DND-41 (cell line): ENCODE measurements at regions not wholly inside any gene's neighbourhood (a gene's known extent, or its start where the extent isn't known, plus 50 kb on each side); places are given as distances from the start of the nearest gene placed in this dataset.

Experiments used
- ATAC-seq: fragments of 200-7000 bp; cut with Tn5 transposase; 3 replicates; pipeline ENCODE4 v1.9.1; 2021; ENCODE audit warnings: low read depth; ENCODE audit not compliant: insufficient read depth
- DNase-seq: peaks from one replicate; pipeline ENCODE4 v3.0.0-alpha.2; 2020
- H2AFZ ChIP-seq: 2 replicates; pipeline ENCODE4 v1.6.0; 2012; ENCODE audit warnings: low read depth, low read length
- H3K27ac ChIP-seq: 2 replicates; pipeline ENCODE4 v1.5.1; 2012; ENCODE audit warnings: low read length, inconsistent platforms
- H3K27me3 ChIP-seq: fragments of 200-600 bp; sonication (generic); 2 replicates; pipeline ENCODE4 v1.6.0; 2012; ENCODE audit warnings: low read length, mild to moderate bottlenecking, inconsistent platforms; ENCODE audit not compliant: insufficient read depth, poor library complexity
- H3K36me3 ChIP-seq: 2 replicates; pipeline ENCODE4 v1.5.1; 2012; ENCODE audit warnings: low read length, inconsistent platforms; ENCODE audit not compliant: insufficient read depth
- H3K4me1 ChIP-seq: 2 replicates; pipeline ENCODE4 v1.5.1; 2012; ENCODE audit warnings: mild to moderate bottlenecking, low read length; ENCODE audit not compliant: insufficient read depth
- H3K4me2 ChIP-seq: 2 replicates; pipeline ENCODE4 v1.6.0; 2012; ENCODE audit warnings: mild to moderate bottlenecking, moderate library complexity, low read length, inconsistent platforms; ENCODE audit not compliant: insufficient read depth
- H3K4me3 ChIP-seq, 2 experiments: fragments of 200-600 bp in 1 of 2; shearing (Covaris generic) in 1 of 2; 2 replicates each; pipeline ENCODE4 v1.5.1; 2012 to 2016; ENCODE audit warnings: inconsistent platforms in 2 of 2, low read length in 2 of 2, mild to moderate bottlenecking in 2 of 2, low read depth in 1 of 2, moderate library complexity in 1 of 2
- H3K79me2 ChIP-seq: 2 replicates; pipeline ENCODE4 v1.6.0; 2012; ENCODE audit warnings: low read length, inconsistent platforms; ENCODE audit not compliant: insufficient read depth
- H3K9ac ChIP-seq: 2 replicates; pipeline ENCODE4 v1.6.0; 2012; ENCODE audit warnings: low read depth, mild to moderate bottlenecking, inconsistent platforms, low read length, moderate library complexity
- H3K9me3 ChIP-seq: 2 replicates; pipeline ENCODE4 v1.5.1; 2012; ENCODE audit warnings: low read length, moderate library complexity, mild to moderate bottlenecking, inconsistent platforms; ENCODE audit not compliant: insufficient read depth, severe bottlenecking
- H4K20me1 ChIP-seq: 2 replicates; pipeline ENCODE4 v1.6.0; 2012; ENCODE audit warnings: low read length; ENCODE audit not compliant: insufficient read depth
- EZH2 ChIP-seq: IDR thresholded peaks from 3 replicates; pipeline ENCODE4 v1.6.1; 2012; ENCODE audit warnings: borderline replicate concordance, low read depth, mild to moderate bottlenecking, moderate library complexity, low read length, inconsistent platforms; ENCODE audit not compliant: severe bottlenecking
- TF ChIP-seq, protein P1 (sequence below): IDR thresholded peaks from 2 replicates; pipeline ENCODE4 v1.5.1; 2012; ENCODE audit warnings: borderline replicate concordance, low read length, moderate library complexity, mild to moderate bottlenecking; ENCODE audit not compliant: poor library complexity, severe bottlenecking; ENCODE audit errors: extremely low read depth

DNA sequence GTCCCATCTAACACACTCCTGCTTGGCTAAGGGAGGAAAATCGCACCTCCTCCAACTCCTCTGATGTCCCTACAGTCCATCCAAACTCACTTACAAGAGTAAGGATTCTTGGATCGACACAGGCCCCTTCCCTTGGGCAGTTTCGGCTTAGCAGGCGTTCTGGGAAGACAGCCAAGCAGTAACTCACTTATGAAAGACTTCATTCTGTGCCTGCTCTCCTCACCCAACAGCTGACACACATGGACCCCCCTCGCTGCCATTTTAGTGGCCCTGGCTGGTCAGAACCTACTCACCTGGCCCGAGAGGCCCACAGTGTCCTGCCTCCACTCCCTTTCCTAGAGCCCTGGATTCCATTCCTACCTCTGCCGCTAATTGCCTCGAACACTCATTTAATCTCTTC is 52.3 kb upstream of the BCL2L14 start:
- H3K4me3 ChIP-seq = no peak overlapping the region

DNA sequence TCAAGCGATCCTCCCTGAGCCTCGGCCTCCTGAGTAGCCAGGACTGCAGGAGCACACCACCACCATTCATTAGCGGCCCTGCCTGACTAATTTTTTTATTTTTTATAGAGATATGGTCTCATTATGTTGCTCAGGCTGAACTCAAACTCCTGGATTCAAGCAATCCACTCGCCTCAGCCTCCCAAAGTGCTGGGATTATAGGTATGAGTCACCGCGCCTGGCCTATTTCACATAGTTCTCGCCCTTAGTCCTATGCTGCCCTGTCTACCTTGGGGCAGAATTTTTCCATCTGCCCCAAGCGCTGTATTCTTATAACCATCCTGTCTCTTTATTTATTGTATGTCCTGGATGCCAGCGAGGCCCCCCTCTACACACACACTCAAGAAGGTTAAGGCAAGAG is 50.9 kb upstream of the BCL2L14 start:
- Histone ChIP-seq H3K27ac (no peak overlapping the region), H4K20me1 (no peaks in the 10 kb centered on the region), H3K27me3 (no peaks in the 10 kb centered on the region), H3K4me3 (no peak overlapping the region), H3K9ac (no peak overlapping the region), H3K79me2 (no peaks in the 10 kb centered on the region), H2AFZ (no peak overlapping the region), H3K36me3 (no peaks in the 10 kb centered on the region), H3K4me1 (peaks cover 28% of the 10 kb centered on the region), H3K9me3 (no peaks in the 10 kb centered on the region), H3K4me2 (no peak overlapping the region)
- TF ChIP-seq, protein P1, sequence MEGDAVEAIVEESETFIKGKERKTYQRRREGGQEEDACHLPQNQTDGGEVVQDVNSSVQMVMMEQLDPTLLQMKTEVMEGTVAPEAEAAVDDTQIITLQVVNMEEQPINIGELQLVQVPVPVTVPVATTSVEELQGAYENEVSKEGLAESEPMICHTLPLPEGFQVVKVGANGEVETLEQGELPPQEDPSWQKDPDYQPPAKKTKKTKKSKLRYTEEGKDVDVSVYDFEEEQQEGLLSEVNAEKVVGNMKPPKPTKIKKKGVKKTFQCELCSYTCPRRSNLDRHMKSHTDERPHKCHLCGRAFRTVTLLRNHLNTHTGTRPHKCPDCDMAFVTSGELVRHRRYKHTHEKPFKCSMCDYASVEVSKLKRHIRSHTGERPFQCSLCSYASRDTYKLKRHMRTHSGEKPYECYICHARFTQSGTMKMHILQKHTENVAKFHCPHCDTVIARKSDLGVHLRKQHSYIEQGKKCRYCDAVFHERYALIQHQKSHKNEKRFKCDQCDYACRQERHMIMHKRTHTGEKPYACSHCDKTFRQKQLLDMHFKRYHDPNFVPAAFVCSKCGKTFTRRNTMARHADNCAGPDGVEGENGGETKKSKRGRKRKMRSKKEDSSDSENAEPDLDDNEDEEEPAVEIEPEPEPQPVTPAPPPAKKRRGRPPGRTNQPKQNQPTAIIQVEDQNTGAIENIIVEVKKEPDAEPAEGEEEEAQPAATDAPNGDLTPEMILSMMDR = no peak
- no peak for TF ChIP-seq EZH2
- no peak for ATAC-seq
- DNase-seq = no peak

More for the DNA sequence above, 52.3 kb upstream of the BCL2L14 start:
- Histone ChIP-seq H3K4me1 (peaks cover 30% of the 10 kb centered on the region), H2AFZ (no peak overlapping the region), H3K9me3 (no peaks in the 10 kb centered on the region), H3K36me3 (no peaks in the 10 kb centered on the region), H3K4me2 (no peak overlapping the region), H3K27ac (no peak overlapping the region), H3K27me3 (no peaks in the 10 kb centered on the region), H3K79me2 (no peaks in the 10 kb centered on the region), H4K20me1 (no peaks in the 10 kb centered on the region), H3K9ac (no peak overlapping the region)
- ATAC-seq (no peak), DNase-seq (no peak)
- no peak for TF ChIP-seq EZH2
- TF ChIP-seq, protein P1 = no peak

DNA sequence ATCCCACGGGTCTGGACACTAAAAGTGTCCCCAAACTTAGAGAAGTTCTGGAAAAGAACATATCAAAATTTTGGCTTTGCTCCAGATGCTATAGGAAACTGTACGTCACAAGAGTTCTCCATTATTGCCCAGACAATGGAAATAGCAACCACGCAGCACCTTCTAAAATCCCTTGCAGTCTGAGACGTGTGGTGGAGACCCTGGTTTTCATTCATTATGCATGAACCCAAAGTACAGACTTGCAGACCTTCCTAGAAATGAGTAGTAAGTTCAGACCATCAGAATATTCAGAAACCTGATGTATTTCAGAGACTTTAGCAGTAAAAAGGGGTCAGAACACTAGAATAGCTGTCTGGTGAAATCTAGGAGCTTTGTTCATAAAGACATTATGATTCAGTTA is 50.0 kb upstream of the BCL2L14 start:
- Histone ChIP-seq H2AFZ (no peak overlapping the region), H3K4me3 (no peak overlapping the region), H3K9me3 (no peaks in the 10 kb centered on the region), H3K9ac (no peak overlapping the region), H3K4me2 (no peak overlapping the region), H3K4me1 (peaks cover 19% of the 10 kb centered on the region), H4K20me1 (no peaks in the 10 kb centered on the region), H3K79me2 (no peaks in the 10 kb centered on the region), H3K27me3 (no peaks in the 10 kb centered on the region), H3K36me3 (no peaks in the 10 kb centered on the region), H3K27ac (no peak overlapping the region)
- DNase-seq = no peak
- no peak for TF ChIP-seq EZH2
- TF ChIP-seq, protein P1 = no peak
- no peak for ATAC-seq
